NT2/D1 (cell line): ENCODE measurements at regions not wholly inside any gene's neighbourhood (a gene's known extent, or its start where the extent isn't known, plus 50 kb on each side); places are given as distances from the start of the nearest gene placed in this dataset.

Source experiments
- SUZ12 ChIP-seq: IDR thresholded peaks from 2 replicates; pipeline ENCODE4 v1.6.1; 2011; ENCODE audit not compliant: insufficient read length, insufficient read depth; ENCODE audit errors: extremely low read depth
- YY1 ChIP-seq: IDR thresholded peaks from 2 replicates; pipeline ENCODE4 v1.6.1; 2011; ENCODE audit not compliant: insufficient read length, insufficient read depth
- ZNF274 ChIP-seq: IDR thresholded peaks from 2 replicates; pipeline ENCODE4 v1.6.1; 2011; ENCODE audit warnings: mild to moderate bottlenecking, low read depth, low read length

GRCh38 chr2:193294371-193294770 is 1099.6 kb upstream of the TMEFF2 start:
- TF ChIP-seq SUZ12 (no peak), YY1 (no peak), ZNF274 (no peak)
